PC-3 (cell line): ENCODE measurements at regions not wholly inside any gene's neighbourhood (a gene's known extent, or its start where the extent isn't known, plus 50 kb on each side); places are given as distances from the start of the nearest gene placed in this dataset.
"Not testable (repeated sequence)": the region's sequence is repeated elsewhere in the genome, so short reads cannot be mapped to it uniquely, and the experiment has no call there.

ENCODE experiments used
- ATAC-seq: fragments of 200-7000 bp; cut with Tn5 transposase; 2 replicates; pipeline ENCODE4 v1.9.1; 2020; ENCODE audit warnings: mild to moderate bottlenecking, moderate library complexity
- BruUV-seq: library from RNA; stranded (reverse); fragments of 400-500 nt; replicated peaks from 2 replicates; lab custom pipeline; 2021; lab: Mats Ljungman, UMichigan
- CTCF ChIA-PET: fragments of 300-600 bp; sonication (Branson Sonifier 250); formaldehyde crosslinking; loops from one replicate; lab custom pipeline; 2022; ENCODE audit warnings: antibody characterized with exemption; lab: Charles Lee
- POLR2A ChIA-PET: fragments of 300-600 bp; sonication (Branson Sonifier 250); formaldehyde crosslinking; loops from one replicate; lab custom pipeline; 2022; ENCODE audit warnings: antibody characterized with exemption; ENCODE audit not compliant: unreplicated experiment; lab: Charles Lee
- DNase-seq: peaks from one replicate; pipeline ENCODE4 v3.0.0-alpha.2; 2015
- H2AFZ ChIP-seq: fragments of 300-600 bp; sonication (generic); 2 replicates; pipeline ENCODE4 v1.6.0; 2016; ENCODE audit warnings: antibody characterized with exemption, low read length
- H3F3A ChIP-seq: fragments of 300-600 bp; sonication (generic); one replicate; pipeline ENCODE4 v1.6.0; 2017; ENCODE audit warnings: antibody characterized with exemption, low read length, control low read depth, mild to moderate bottlenecking; ENCODE audit not compliant: unreplicated experiment
- H3K27ac ChIP-seq: fragments of 300-600 bp; sonication (generic); 2 replicates; pipeline ENCODE4 v1.5.1; 2016; ENCODE audit warnings: mild to moderate bottlenecking, low read length
- H3K27me3 ChIP-seq: fragments of 300-600 bp; sonication (generic); 2 replicates; pipeline ENCODE4 v1.6.1; 2016; ENCODE audit warnings: low read length, mixed read lengths
- H3K36me3 ChIP-seq: fragments of 300-600 bp; sonication (generic); 2 replicates; pipeline ENCODE4 v1.6.1; 2016; ENCODE audit warnings: low read depth, mixed run types, low read length, mixed read lengths
- H3K4me1 ChIP-seq: fragments of 300-600 bp; sonication (generic); 2 replicates; pipeline ENCODE4 v1.5.1; 2016; ENCODE audit warnings: low read length; ENCODE audit not compliant: insufficient read depth
- H3K4me2 ChIP-seq: fragments of 300-600 bp; sonication (generic); 2 replicates; pipeline ENCODE4 v1.6.0; 2016; ENCODE audit warnings: low read length
- H3K4me3 ChIP-seq: fragments of 300-600 bp; sonication (generic); 2 replicates; pipeline ENCODE4 v1.5.1; 2016; ENCODE audit warnings: mild to moderate bottlenecking, low read length, mixed read lengths
- H3K79me2 ChIP-seq: fragments of 300-600 bp; sonication (generic); 2 replicates; pipeline ENCODE4 v1.6.1; 2017; ENCODE audit warnings: low read length, mixed read lengths
- H3K9ac ChIP-seq: fragments of 300-600 bp; sonication (generic); 2 replicates; pipeline ENCODE4 v1.6.0; 2016; ENCODE audit warnings: mild to moderate bottlenecking, low read length
- H3K9me2 ChIP-seq: fragments of 300-600 bp; sonication (generic); replicated peaks from 2 replicates; pipeline ENCODE4 v1.6.1; 2016; ENCODE audit warnings: mixed run types, low read length, mixed read lengths
- H3K9me3 ChIP-seq: fragments of 300-600 bp; sonication (generic); 2 replicates; pipeline ENCODE4 v1.6.1; 2016; ENCODE audit warnings: low read length, mixed read lengths
- H4K20me1 ChIP-seq: fragments of 300-600 bp; sonication (generic); 2 replicates; pipeline ENCODE4 v1.6.1; 2016; ENCODE audit warnings: low read length, mixed read lengths
- intact Hi-C: fragments of 100-400 bp; cut with micrococcal nuclease; formaldehyde crosslinking; loops from 2 replicates; pipeline ENCODE4 v1.9.0; 2023

GRCh38 chr7:51397608-51398007, 81.0 kb upstream of the COBL start:
- POLR2A ChIA-PET, DNase-seq, H3K27me3 ChIP-seq, H3K4me3 ChIP-seq, BruUV-seq, ATAC-seq, H3K4me2 ChIP-seq, H3K4me1 ChIP-seq, CTCF ChIA-PET, H3K9me2 ChIP-seq, H3K36me3 ChIP-seq, H3K79me2 ChIP-seq, H3K9me3 ChIP-seq, H3F3A ChIP-seq, H3K9ac ChIP-seq, H2AFZ ChIP-seq, intact Hi-C loops, H4K20me1 ChIP-seq, H3K27ac ChIP-seq: not testable (repeated sequence)

GRCh38 chr7:51393003-51393402, 76.4 kb upstream of the COBL start:
- H3F3A ChIP-seq, H3K79me2 ChIP-seq, H2AFZ ChIP-seq, BruUV-seq, H3K4me2 ChIP-seq, CTCF ChIA-PET, H3K4me1 ChIP-seq, H3K36me3 ChIP-seq, H3K9ac ChIP-seq, H3K9me2 ChIP-seq, DNase-seq, H3K27me3 ChIP-seq, H3K27ac ChIP-seq, H4K20me1 ChIP-seq, H3K9me3 ChIP-seq, intact Hi-C loops, H3K4me3 ChIP-seq, POLR2A ChIA-PET, ATAC-seq: not testable (repeated sequence)

DNA sequence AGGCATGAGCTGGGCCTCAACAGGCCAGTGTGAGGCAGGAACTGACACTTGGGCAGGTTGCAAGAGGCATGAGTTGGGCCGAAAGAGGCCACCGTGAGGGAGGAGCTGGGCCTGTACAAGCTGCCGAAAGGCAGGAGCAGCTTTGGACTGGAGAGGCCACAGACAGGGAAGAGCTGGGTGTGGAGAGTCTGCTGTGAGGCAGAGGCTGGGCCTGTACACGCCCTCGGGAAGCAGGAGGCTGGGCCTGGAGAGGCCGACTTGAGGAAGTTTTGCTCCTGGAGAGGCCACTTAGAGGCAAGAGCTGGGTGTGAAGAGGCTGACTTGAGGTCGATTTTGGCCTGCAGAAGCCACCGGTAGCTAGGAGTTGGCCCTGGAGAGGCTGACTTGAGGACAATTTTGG, 73.3 kb upstream of the COBL start:
- H3K9ac ChIP-seq, H3K9me2 ChIP-seq, BruUV-seq, DNase-seq, CTCF ChIA-PET, ATAC-seq, H3K27me3 ChIP-seq, intact Hi-C loops, H3K4me2 ChIP-seq, H3K4me3 ChIP-seq, H3K79me2 ChIP-seq, H3K27ac ChIP-seq, POLR2A ChIA-PET, H3K4me1 ChIP-seq, H3K9me3 ChIP-seq, H4K20me1 ChIP-seq, H3F3A ChIP-seq, H2AFZ ChIP-seq, H3K36me3 ChIP-seq: not testable (repeated sequence)

- H3K79me2 ChIP-seq, H2AFZ ChIP-seq, H3K36me3 ChIP-seq, POLR2A ChIA-PET, H3K9me3 ChIP-seq, H3K4me1 ChIP-seq, H3K4me3 ChIP-seq, H3K27me3 ChIP-seq, H3F3A ChIP-seq, H3K27ac ChIP-seq, CTCF ChIA-PET, ATAC-seq, BruUV-seq, DNase-seq, H3K4me2 ChIP-seq, intact Hi-C loops, H3K9me2 ChIP-seq, H4K20me1 ChIP-seq, H3K9ac ChIP-seq: not testable (repeated sequence)
Observed at GRCh38 chr7:51389216-51389812, 72.7 kb upstream of the COBL start.

DNA sequence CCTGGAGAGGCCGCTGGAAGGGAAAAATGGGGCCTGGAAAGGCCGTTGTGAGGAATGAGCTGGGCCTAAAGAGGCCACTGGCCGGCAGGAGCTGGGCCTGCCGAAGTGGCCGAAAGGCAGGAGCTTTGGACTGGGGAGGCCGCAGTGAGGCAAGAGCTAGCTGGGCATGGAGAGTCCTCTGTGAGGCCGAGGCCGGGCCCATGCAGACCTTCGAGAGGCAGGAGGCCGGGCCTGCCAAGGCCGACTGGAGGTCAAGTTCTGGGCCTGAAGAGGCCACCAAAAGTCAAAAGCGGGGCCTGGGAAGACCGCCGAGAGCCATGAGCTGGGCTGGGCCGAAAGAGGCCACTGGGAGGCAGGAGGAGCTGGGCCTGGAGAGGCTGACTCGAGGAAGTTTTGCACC, 71.6 kb upstream of the COBL start:
- CTCF ChIA-PET, ATAC-seq, intact Hi-C loops, H2AFZ ChIP-seq, H3K9me3 ChIP-seq, H3K36me3 ChIP-seq, H3K4me1 ChIP-seq, POLR2A ChIA-PET, H3F3A ChIP-seq, H3K27me3 ChIP-seq, H3K4me3 ChIP-seq, DNase-seq, H3K9ac ChIP-seq, H4K20me1 ChIP-seq, BruUV-seq, H3K79me2 ChIP-seq, H3K27ac ChIP-seq, H3K4me2 ChIP-seq, H3K9me2 ChIP-seq: not testable (repeated sequence)

DNA sequence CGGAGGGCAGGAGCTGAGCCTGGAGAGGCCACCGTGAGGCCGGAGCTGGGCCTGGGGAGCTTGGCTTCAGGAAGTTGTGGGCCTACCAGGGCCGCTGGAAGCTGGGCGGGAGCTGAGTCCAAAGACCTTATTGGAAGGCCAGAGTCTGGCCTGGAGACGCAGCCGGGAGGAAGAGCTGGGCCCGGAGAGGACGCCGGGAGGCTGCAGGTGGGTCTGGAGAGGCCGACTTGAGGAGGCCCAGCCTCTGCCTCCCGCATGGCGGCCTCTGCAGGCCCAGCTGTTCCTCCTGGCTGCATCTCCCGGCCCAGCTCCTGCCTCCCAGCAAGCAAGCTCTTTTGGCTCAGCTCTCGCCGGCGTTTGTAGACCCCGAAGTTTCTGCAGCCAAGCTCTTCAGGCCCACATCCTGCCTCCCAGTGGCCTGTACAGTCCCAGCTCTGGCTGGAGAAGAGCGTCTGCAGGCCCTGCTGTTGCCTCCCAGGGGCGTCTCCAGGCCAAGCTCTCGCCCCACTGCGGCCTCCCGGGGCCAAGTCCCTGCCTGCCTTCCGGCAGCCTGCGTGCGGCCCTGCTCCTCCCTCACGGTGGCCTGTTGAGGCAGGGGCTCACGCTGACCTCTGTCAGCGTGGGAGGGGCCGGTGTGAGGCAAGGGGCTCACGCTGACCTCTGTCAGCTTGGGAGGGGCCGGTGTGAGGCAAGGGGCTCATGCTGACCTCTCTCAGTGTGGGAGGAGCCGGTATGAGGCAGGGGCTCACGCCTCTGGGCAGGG, 70.4 kb upstream of the COBL start:
- H3K9me2 ChIP-seq, CTCF ChIA-PET, H3K9me3 ChIP-seq, H3K27me3 ChIP-seq, BruUV-seq, POLR2A ChIA-PET, H3K4me3 ChIP-seq, H3K27ac ChIP-seq, DNase-seq, H4K20me1 ChIP-seq, H3F3A ChIP-seq, H3K4me1 ChIP-seq, H3K9ac ChIP-seq, H3K4me2 ChIP-seq, H3K79me2 ChIP-seq, H2AFZ ChIP-seq, intact Hi-C loops, ATAC-seq, H3K36me3 ChIP-seq: not testable (repeated sequence)
